GM23338 (cell line): ENCODE measurements at regions not wholly inside any gene's neighbourhood (a gene's known extent, or its start where the extent isn't known, plus 50 kb on each side); places are given as distances from the start of the nearest gene placed in this dataset.

ENCODE experiments used
- ATAC-seq: fragments of 200-7000 bp; cut with Tn5 transposase; 3 replicates; pipeline ENCODE4 v1.9.1; 2020
- DNase-seq: peaks from one replicate; pipeline ENCODE4 v3.0.0-alpha.2; 2015; ENCODE audit warnings: low spot score
- H2AFZ ChIP-seq: fragments of 200-600 bp; sonication (generic); 2 replicates; pipeline ENCODE4 v1.8.0; 2016; ENCODE audit warnings: antibody characterized with exemption, mild to moderate bottlenecking, moderate library complexity
- H3F3A ChIP-seq: fragments of 200-600 bp; sonication (generic); replicated peaks from 2 replicates; pipeline ENCODE4 v1.8.0; 2017; ENCODE audit warnings: antibody characterized with exemption, mixed run types, low read depth
- H3K27ac ChIP-seq: fragments of 200-600 bp; sonication (generic); 2 replicates; pipeline ENCODE4 v1.6.1; 2016; ENCODE audit warnings: low read depth
- H3K27me3 ChIP-seq: fragments of 200-600 bp; sonication (generic); 2 replicates; pipeline ENCODE4 v1.8.0; 2016; ENCODE audit warnings: mild to moderate bottlenecking, mixed run types, moderate library complexity; ENCODE audit not compliant: insufficient read depth
- H3K36me3 ChIP-seq: fragments of 200-600 bp; sonication (generic); 2 replicates; pipeline ENCODE4 v1.8.0; 2016; ENCODE audit warnings: mild to moderate bottlenecking; ENCODE audit not compliant: insufficient read depth
- H3K4me1 ChIP-seq: fragments of 200-600 bp; sonication (generic); 2 replicates; pipeline ENCODE4 v1.8.0; 2016; ENCODE audit warnings: mild to moderate bottlenecking, moderate library complexity; ENCODE audit not compliant: insufficient read depth
- H3K4me2 ChIP-seq: fragments of 200-600 bp; sonication (generic); 2 replicates; pipeline ENCODE4 v1.7.1; 2017; ENCODE audit warnings: mixed run types
- H3K4me3 ChIP-seq: fragments of 200-600 bp; sonication (generic); 2 replicates; pipeline ENCODE4 v1.6.1; 2016; ENCODE audit warnings: mixed run types
- H3K79me2 ChIP-seq: fragments of 200-600 bp; sonication (generic); replicated peaks from 2 replicates; pipeline ENCODE4 v1.8.0; 2017; ENCODE audit warnings: mild to moderate bottlenecking; ENCODE audit not compliant: insufficient read depth
- H3K9me2 ChIP-seq: fragments of 200-600 bp; sonication (generic); 2 replicates; pipeline ENCODE4 v1.8.0; 2017; ENCODE audit not compliant: insufficient read depth
- H4K20me1 ChIP-seq: fragments of 200-600 bp; sonication (generic); replicated peaks from 2 replicates; pipeline ENCODE4 v1.8.0; 2017; ENCODE audit warnings: mild to moderate bottlenecking; ENCODE audit not compliant: insufficient read depth
- H3K27ac Mint-ChIP-seq: 2 replicates; pipeline ENCODE4 v1.8.0; 2020; ENCODE audit warnings: inconsistent platforms, mild to moderate bottlenecking, moderate library complexity, mixed read lengths
- H3K27me3 Mint-ChIP-seq: 3 replicates; pipeline ENCODE4 v1.8.0; 2022; ENCODE audit warnings: low read depth, mild to moderate bottlenecking, moderate library complexity, mixed read lengths, inconsistent platforms; ENCODE audit not compliant: insufficient read depth, poor library complexity
- H3K36me3 Mint-ChIP-seq: 3 replicates; pipeline ENCODE4 v1.8.0; 2021; ENCODE audit warnings: low read depth, mild to moderate bottlenecking, inconsistent platforms, moderate library complexity, mixed read lengths
- H3K4me1 Mint-ChIP-seq: 3 replicates; pipeline ENCODE4 v1.8.0; 2020; ENCODE audit warnings: mild to moderate bottlenecking, inconsistent platforms, mixed read lengths
- H3K4me3 Mint-ChIP-seq: 3 replicates; pipeline ENCODE4 v1.8.0; 2021; ENCODE audit warnings: moderate library complexity, mild to moderate bottlenecking, inconsistent platforms, mixed read lengths
- H3K9me3 Mint-ChIP-seq: 3 replicates; pipeline ENCODE4 v1.8.0; 2020; ENCODE audit warnings: moderate library complexity, mild to moderate bottlenecking, inconsistent platforms, mixed read lengths
- CREB1 ChIP-seq: fragments of 250-450 bp; sonication (Bioruptor Pico); IDR thresholded peaks from 2 replicates; pipeline ENCODE4 v1.5.0; 2020; ENCODE audit warnings: low read depth, mild to moderate bottlenecking, moderate library complexity
- ETS1 ChIP-seq: IDR thresholded peaks from 2 replicates; pipeline ENCODE4 v1.6.1; 2016; ENCODE audit warnings: antibody characterized with exemption
- EZH2 ChIP-seq: fragments of 200-600 bp; sonication (generic); IDR thresholded peaks from one replicate; pipeline ENCODE4 v1.8.0; 2017; ENCODE audit warnings: antibody characterized with exemption, mild to moderate bottlenecking, low read depth; ENCODE audit not compliant: unreplicated experiment
- EZH2phosphoT487 ChIP-seq: fragments of 200-600 bp; sonication (generic); IDR thresholded peaks from one replicate; pipeline ENCODE4 v1.8.1; 2018; ENCODE audit warnings: antibody characterized with exemption; ENCODE audit not compliant: unreplicated experiment
- JUNB ChIP-seq: IDR thresholded peaks from one replicate; pipeline ENCODE4 v1.6.1; 2016; ENCODE audit warnings: antibody characterized with exemption; ENCODE audit not compliant: unreplicated experiment
- NANOG ChIP-seq: IDR thresholded peaks from 2 replicates; pipeline ENCODE4 v1.6.1; 2016; ENCODE audit warnings: antibody characterized with exemption, borderline replicate concordance
- POLR2AphosphoS5 ChIP-seq: IDR thresholded peaks from 2 replicates; pipeline ENCODE4 v1.6.1; 2016; ENCODE audit warnings: antibody characterized with exemption, low read depth
- REST ChIP-seq: IDR thresholded peaks from one replicate; pipeline ENCODE4 v1.6.1; 2018; ENCODE audit warnings: antibody characterized with exemption; ENCODE audit not compliant: unreplicated experiment
- STAT1 ChIP-seq: IDR thresholded peaks from one replicate; pipeline ENCODE4 v1.6.1; 2016; ENCODE audit warnings: antibody characterized with exemption; ENCODE audit not compliant: unreplicated experiment
- ZNF114 ChIP-seq: fragments of 250-450 bp; sonication (Bioruptor Pico); IDR thresholded peaks from 2 replicates; pipeline ENCODE4 v1.5.0; 2020; ENCODE audit warnings: mild to moderate bottlenecking, moderate library complexity
- ZNF331 ChIP-seq: fragments of 250-450 bp; sonication (Bioruptor Pico); IDR thresholded peaks from 2 replicates; pipeline ENCODE4 v1.5.0; 2020; ENCODE audit warnings: low read depth, mild to moderate bottlenecking, moderate library complexity
- ZNF462 ChIP-seq: fragments of 250-450 bp; sonication (Bioruptor Pico); IDR thresholded peaks from 2 replicates; pipeline ENCODE4 v1.5.0; 2020; ENCODE audit warnings: mild to moderate bottlenecking, moderate library complexity
- TF ChIP-seq, protein P1 (sequence below), 2 experiments: fragments of 200-600 bp in 1 of 2; sonication (generic) in 1 of 2; conservative IDR thresholded peaks; 2 replicates each; pipeline versions ENCODE4 v1.5.1 to v1.6.1; 2016 to 2017; ENCODE audit warnings: antibody characterized with exemption in 2 of 2, low read depth in 2 of 2, mild to moderate bottlenecking in 2 of 2, moderate library complexity in 1 of 2

DNA sequence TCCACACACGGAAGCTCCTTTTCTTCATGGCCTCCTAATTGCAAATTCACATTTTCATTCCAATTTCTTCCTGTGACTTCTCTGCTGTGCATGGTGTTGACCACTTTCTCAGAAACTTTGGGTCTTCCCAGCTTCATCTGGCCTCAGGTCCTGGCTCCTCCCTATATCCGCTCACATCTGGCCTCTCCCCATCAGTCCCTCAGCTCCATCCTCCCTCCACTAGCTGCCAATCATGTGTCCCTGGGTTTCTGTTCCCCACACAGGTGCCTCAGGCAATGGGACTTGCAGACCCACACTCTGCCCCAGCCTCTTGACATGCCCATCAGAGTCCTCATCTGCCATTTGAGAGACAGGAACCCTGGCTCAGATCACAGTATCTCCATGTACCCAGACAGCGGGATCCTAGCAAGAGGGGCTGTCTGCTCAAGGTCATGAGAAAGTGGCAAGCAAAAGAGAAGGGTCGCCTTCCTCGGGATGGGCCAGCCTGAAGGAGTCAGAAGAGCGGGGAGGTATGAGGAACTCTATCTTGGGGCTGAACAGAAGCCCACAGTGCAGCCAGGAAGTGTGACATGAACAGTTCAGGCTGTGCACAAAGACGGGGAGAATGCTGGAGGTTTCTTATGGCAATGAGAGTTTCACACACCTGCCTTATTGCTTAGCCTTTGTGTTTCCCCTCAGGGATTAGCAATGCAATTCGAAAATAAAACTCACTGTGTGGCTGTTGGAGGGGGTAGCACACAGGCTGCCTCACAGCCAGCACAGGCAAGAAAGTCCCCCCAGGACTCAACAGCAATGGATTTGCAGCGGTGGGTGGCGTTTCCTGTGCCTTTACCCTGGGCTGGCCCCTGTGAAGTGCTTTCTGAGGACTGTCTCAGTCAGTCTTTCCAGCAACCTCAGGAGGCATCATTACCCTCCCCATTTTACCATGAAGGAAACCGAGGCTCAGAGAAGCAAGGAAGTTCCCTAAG lies 69.5 kb downstream of the COPS8 start:
- Mint-ChIP-seq H3K4me3 (no peak overlapping the region), H3K4me1 (peaks cover 9% of the 10 kb centered on the region), H3K9me3 (peaks cover 2% of the 10 kb centered on the region; the same call in 2 of the 3 replicates), H3K27ac (no peak overlapping the region), H3K27me3 (peaks cover 2% of the 10 kb centered on the region), H3K36me3 (no peaks in the 10 kb centered on the region)
- Histone ChIP-seq H3K4me1 (no peaks in the 10 kb centered on the region), H3K4me2 (no peak overlapping the region), H3K79me2 (no peaks in the 10 kb centered on the region), H3K27me3 (no peaks in the 10 kb centered on the region), H3F3A (no peaks in the 10 kb centered on the region), H4K20me1 (no peaks in the 10 kb centered on the region), H2AFZ (peak overlapping the region; percentile 38; the same call in 1 of the 2 replicates), H3K9me2 (no peaks in the 10 kb centered on the region), H3K27ac (no peak overlapping the region), H3K4me3 (no peak overlapping the region), H3K36me3 (no peaks in the 10 kb centered on the region)
- no peak for TF ChIP-seq EZH2
- TF ChIP-seq CREB1 (CRISPR knock-in tag): no peak
- TF ChIP-seq EZH2phosphoT487: no peak
- no peak for TF ChIP-seq ZNF114 (CRISPR knock-in tag)
- no peak for TF ChIP-seq NANOG
- TF ChIP-seq, protein P1, sequence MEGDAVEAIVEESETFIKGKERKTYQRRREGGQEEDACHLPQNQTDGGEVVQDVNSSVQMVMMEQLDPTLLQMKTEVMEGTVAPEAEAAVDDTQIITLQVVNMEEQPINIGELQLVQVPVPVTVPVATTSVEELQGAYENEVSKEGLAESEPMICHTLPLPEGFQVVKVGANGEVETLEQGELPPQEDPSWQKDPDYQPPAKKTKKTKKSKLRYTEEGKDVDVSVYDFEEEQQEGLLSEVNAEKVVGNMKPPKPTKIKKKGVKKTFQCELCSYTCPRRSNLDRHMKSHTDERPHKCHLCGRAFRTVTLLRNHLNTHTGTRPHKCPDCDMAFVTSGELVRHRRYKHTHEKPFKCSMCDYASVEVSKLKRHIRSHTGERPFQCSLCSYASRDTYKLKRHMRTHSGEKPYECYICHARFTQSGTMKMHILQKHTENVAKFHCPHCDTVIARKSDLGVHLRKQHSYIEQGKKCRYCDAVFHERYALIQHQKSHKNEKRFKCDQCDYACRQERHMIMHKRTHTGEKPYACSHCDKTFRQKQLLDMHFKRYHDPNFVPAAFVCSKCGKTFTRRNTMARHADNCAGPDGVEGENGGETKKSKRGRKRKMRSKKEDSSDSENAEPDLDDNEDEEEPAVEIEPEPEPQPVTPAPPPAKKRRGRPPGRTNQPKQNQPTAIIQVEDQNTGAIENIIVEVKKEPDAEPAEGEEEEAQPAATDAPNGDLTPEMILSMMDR (conservative IDR thresholded peaks at IDR 0.05; ENCODE audit: low read depth in 2 of 2): no peak
- TF ChIP-seq STAT1: no peak
- no peak for TF ChIP-seq POLR2AphosphoS5
- no peak for TF ChIP-seq JUNB
- TF ChIP-seq ZNF462: no peak
- TF ChIP-seq ZNF331 (CRISPR knock-in tag): no peak
- no peak for TF ChIP-seq ETS1
- no peak for TF ChIP-seq REST
- no peak for DNase-seq
- no peak for ATAC-seq
